ENCODE measurements at regions not wholly inside any gene's neighbourhood (a gene's known extent, or its start where the extent isn't known, plus 50 kb on each side); places are given as distances from the start of the nearest gene placed in this dataset.

DNA sequence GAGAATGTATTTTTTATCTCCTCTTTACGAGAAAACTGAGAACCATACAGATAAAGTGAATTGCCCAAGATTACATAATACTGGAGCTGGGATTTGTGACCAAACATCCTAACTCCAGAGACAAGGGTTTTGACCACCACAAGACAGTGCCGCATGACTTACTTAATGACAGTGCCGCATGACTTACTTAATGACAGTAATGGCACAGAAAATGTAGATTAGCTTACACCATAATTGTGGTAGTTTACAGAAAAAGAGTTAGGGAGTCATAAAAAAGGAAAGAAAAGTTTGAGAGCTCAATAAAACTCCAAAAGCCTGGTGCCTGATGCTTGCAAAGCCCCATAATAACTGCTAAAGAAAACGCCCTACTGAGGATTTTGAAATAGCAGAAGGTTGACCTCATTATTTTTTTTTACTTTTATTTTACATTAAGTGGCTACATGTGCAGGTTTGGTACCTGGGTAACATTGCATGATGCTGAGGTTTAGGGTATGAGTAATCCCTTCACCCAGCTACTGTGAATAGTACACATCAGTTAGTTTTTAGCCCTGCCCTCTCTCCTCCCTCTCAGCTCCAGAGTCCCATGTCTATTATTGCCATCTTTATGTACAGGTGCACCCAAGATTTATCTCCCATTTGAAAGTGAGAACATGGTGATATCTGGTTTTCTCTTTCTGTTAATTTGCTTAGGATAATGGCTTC lies 310.0 kb upstream of the UBE2E3 start:
- no peak for FAIRE-seq
- no peak for TF ChIP-seq POLR2A (IDR thresholded peaks at IDR 0.05; ENCODE audit: low read depth, low read length)
- no peak for TF ChIP-seq TAF1 (IDR thresholded peaks at IDR 0.05; ENCODE audit: borderline replicate concordance, low read depth, low read length)
- TF ChIP-seq POLR2AphosphoS5 (IDR thresholded peaks at IDR 0.05; ENCODE audit: low read depth, low read length), result no peak
- no peak for DNase-seq (ENCODE audit: insufficient read length)

DNA sequence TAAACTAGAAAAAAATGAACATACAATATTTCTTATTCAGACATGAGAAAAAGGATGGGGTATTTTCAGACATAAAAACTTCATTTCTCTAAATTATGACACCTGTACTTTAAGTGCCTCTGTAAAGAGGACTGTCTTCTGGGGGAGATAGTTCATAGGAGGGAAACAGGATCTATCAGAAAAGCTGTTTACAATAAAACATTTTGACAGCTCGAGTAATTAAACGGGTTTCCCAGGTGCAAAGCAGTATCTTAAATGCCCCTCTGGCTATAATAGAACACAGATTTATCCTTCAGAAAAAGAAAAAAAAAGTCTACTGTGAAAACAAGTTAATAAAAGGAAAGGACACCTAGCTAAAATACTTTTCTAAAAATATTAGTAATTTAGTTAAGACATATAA lies 311.4 kb upstream of the UBE2E3 start:
- FAIRE-seq, result no peak
- TF ChIP-seq POLR2A (IDR thresholded peaks at IDR 0.05; ENCODE audit: low read depth, low read length), result no peak
- TF ChIP-seq TAF1 (IDR thresholded peaks at IDR 0.05; ENCODE audit: borderline replicate concordance, low read depth, low read length), result no peak
- TF ChIP-seq POLR2AphosphoS5 (IDR thresholded peaks at IDR 0.05; ENCODE audit: low read depth, low read length), result no peak
- DNase-seq (ENCODE audit: insufficient read length), result no peak

DNA sequence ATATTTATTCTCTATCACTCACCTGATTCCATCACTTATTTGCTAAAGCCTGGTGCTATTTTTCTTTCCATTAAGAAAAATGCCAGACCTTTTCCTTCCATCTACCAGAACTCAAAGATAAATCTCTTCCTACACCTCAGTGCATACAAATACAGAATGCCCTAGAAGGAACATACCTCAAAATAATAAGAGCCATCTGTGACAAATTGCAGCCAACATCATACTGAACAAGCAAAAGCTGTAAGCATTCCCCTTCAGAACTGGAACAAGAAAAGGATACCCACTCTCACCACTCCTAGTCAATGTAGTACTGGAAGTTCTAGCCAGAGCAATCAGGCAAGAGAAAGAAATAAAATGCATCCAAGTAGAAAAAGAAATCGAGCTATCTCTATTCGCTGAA lies 315.9 kb upstream of the UBE2E3 start:
- FAIRE-seq, result no peak
- TF ChIP-seq POLR2AphosphoS5 (IDR thresholded peaks at IDR 0.05; ENCODE audit: low read depth, low read length) (no peak), TAF1 (IDR thresholded peaks at IDR 0.05; ENCODE audit: borderline replicate concordance, low read depth, low read length) (no peak), POLR2A (IDR thresholded peaks at IDR 0.05; ENCODE audit: low read depth, low read length) (no peak)
- DNase-seq (ENCODE audit: insufficient read length), result no peak

DNA sequence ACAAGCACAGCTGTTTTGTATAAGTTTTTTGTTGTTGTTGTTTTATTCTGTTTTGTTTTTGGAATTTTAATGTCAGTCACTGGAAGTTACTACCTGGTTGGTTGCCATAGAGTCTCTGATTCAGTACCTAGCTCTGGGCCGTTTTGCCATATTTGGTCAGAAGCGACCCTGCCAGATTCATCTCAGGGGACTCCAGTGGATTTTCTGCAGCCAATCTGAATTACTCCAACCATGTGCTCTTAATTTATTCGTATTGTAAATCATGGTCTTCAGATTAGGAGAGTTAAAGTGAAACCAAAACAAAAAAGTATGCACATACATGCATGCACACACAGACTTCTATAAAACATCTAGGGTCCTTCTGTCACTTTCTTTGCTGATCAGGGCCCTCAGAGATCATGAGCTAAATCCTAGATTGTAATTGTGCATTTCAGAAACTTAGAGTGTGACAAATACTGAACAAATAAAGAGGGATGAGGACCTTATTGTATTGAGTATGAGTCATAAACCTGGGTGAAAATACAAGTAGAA lies 317.4 kb upstream of the UBE2E3 start:
- no peak for FAIRE-seq
- DNase-seq (ENCODE audit: insufficient read length), result no peak
- no peak for TF ChIP-seq TAF1 (IDR thresholded peaks at IDR 0.05; ENCODE audit: borderline replicate concordance, low read depth, low read length)
- no peak for TF ChIP-seq POLR2AphosphoS5 (IDR thresholded peaks at IDR 0.05; ENCODE audit: low read depth, low read length)
- no peak for TF ChIP-seq POLR2A (IDR thresholded peaks at IDR 0.05; ENCODE audit: low read depth, low read length)

DNA sequence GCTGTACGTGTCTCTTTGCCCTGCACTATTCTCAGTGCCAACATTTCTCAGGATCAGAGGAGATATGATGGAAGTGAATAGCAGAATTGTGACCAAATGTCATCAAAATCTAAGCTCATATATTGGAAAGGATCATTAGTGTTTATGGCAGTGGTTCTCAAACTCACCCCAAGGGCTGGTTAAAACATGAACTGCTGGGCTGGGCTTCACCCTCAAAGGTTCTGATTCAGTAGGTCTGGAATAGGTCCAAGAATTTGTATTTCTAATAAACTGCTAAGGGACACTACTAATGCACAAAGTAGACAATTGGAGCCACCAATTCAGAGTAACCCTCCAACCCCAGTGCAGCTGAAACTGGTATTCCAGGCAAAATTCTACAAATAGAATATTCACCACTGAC lies 317.9 kb upstream of the UBE2E3 start:
- TF ChIP-seq POLR2A (IDR thresholded peaks at IDR 0.05; ENCODE audit: low read depth, low read length), result no peak
- TF ChIP-seq POLR2AphosphoS5 (IDR thresholded peaks at IDR 0.05; ENCODE audit: low read depth, low read length), result no peak
- no peak for TF ChIP-seq TAF1 (IDR thresholded peaks at IDR 0.05; ENCODE audit: borderline replicate concordance, low read depth, low read length)
- no peak for DNase-seq (ENCODE audit: insufficient read length)
- FAIRE-seq, result no peak

DNA sequence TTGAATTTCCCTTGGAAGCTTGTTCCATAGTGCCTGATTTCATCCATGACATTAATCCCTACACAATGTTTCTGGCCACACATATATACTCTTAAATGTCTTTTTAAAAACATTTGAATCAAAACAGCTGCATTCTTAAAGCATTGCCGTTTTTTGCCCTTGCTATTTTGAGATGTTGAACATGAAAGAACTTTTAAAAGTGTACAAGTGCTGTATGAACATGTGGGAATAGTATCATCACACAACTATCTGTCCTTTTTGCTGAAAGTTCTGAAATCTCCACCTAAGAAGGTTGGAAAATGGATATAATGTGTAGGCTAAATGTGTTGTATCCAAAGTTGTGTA lies 318.7 kb upstream of the UBE2E3 start:
- TF ChIP-seq TAF1 (IDR thresholded peaks at IDR 0.05; ENCODE audit: borderline replicate concordance, low read depth, low read length) (no peak), POLR2AphosphoS5 (IDR thresholded peaks at IDR 0.05; ENCODE audit: low read depth, low read length) (no peak), POLR2A (IDR thresholded peaks at IDR 0.05; ENCODE audit: low read depth, low read length) (no peak)
- FAIRE-seq, result no peak

DNA sequence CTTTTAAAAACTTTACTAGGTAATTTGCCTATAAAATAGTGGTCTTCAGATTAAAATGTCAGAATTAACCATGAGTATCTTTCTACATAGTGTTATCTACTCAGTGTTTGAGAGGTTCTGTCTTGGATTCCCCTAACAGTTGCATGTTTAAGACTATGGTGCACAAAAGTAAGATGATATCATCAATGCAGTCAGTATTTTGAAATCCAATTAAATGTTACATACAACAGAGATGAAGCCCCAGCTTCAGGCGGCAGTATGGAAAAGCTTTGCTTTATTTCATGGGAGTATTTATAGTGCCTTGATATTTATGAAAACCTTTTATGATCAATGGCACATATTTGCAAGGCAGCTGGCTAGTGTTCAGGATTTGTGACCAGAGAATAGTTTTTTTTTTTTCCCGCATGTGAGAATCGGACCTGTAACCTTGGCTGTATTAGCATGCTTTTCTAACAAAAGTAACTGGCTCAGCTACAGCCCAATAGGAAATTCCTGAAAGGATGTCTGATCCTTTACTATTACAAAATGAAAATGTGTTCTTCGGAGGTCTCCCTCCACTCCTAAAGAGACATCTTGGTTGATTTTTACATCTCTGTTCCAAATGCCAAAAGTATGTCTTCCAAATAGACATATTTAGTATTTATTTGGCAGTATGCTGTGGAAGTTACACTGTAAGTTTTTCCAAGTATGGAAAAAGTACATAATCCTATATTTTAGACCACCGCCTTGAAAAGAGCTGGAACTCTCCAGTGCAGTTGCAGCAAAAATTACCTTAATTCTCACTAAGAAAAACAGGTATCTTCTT lies 319.3 kb upstream of the UBE2E3 start:
- DNase-seq (ENCODE audit: insufficient read length) (no peak), FAIRE-seq (no peak)
- TF ChIP-seq POLR2AphosphoS5 (IDR thresholded peaks at IDR 0.05; ENCODE audit: low read depth, low read length) (no peak), POLR2A (IDR thresholded peaks at IDR 0.05; ENCODE audit: low read depth, low read length) (no peak)

More for the DNA sequence above, 318.7 kb upstream of the UBE2E3 start:
- DNase-seq (ENCODE audit: insufficient read length), result no peak

DNA sequence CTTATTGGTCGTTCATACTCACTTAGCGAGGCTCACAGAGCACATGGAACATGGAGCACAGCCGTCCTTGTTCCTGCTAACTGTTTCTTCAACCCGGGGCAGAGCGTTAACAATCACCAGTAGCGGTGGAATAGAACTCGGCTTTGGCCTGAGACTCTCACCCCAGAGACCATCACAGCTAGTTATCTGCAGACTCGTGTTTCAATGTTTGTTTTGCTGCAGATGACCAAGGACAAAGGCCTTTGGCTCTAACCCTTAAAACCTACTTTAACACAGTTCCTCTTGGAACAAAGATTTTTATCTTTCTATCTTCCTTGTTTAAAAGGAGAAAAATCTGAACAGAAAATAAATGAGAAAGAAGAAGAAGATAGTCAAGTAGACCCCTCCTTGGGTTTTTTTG lies 320.2 kb upstream of the UBE2E3 start:
- no peak for DNase-seq (ENCODE audit: insufficient read length)
- TF ChIP-seq POLR2A (IDR thresholded peaks at IDR 0.05; ENCODE audit: low read depth, low read length), result no peak
- no peak for FAIRE-seq

DNA sequence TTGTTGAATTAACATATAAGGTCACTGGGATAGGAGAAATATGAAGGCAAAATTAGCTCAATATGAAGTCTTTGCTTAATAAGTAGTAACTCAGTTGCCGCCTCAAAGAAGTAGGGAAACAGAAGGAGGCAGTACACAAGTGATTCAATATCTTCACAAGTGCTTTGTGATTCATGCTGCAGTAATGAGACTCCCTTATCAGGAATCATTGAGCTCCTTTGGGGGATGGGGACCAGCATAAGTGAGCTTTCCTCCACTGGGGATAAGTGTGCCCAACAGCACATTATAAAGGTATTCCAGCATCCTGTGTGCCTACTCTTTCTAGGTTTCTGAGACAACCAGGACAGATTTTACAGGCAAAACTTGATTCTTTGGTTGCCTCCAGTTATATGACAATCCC lies 323.4 kb upstream of the UBE2E3 start:
- FAIRE-seq (no peak), DNase-seq (ENCODE audit: insufficient read length) (no peak)
- TF ChIP-seq TAF1 (IDR thresholded peaks at IDR 0.05; ENCODE audit: borderline replicate concordance, low read depth, low read length) (no peak), POLR2A (IDR thresholded peaks at IDR 0.05; ENCODE audit: low read depth, low read length) (no peak), POLR2AphosphoS5 (IDR thresholded peaks at IDR 0.05; ENCODE audit: low read depth, low read length) (no peak)

DNA sequence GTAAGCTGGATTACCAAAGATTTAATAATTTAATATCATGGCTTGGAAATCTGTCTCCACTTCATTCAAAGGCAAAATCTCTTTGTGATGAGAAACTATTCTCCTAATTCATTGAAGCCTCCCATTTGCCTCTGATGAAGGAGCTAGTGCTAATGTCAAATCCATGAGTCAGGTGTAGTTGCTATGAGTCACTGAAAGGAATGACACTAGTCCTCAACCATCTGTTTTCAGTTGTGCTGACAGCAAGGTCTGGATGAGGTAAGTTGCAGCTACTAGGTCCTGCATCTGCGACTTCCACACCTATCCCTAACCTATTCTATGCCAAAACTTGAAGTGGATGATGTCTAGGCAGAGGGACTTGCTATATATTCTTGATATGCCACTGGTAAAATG lies 324.0 kb upstream of the UBE2E3 start:
- DNase-seq (ENCODE audit: insufficient read length), result no peak
- FAIRE-seq, result no peak

DNA sequence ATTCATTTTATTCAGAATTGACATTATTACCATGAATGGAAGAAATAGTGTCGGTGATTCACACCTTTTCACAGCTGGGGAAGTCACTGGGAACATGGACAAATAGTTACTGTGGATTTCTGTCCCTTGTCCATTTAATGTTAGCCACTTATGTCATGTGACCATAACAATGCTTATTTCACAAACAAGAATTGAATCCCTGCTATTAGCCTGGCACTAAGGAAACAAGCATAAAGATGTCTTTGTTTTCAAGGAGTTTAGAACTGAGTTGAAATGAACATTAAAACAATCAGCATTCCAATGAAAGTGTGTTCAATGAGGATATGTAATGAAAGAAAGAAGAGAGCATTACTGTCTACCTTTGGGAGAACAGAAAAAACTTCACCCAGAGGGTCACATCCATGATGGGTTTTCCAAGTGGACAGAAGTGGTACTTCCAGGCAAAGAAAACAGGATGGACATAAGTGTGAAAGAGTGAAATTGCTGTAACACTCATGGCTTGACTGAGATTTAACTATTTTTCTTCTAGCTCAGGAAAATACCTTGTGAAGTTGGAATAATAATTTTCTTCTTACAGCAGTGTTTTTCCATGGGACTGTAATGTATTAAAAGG lies 324.5 kb upstream of the UBE2E3 start:
- DNase-seq (ENCODE audit: insufficient read length) (no peak), FAIRE-seq (no peak)
- TF ChIP-seq POLR2AphosphoS5 (IDR thresholded peaks at IDR 0.05; ENCODE audit: low read depth, low read length) (no peak), TAF1 (IDR thresholded peaks at IDR 0.05; ENCODE audit: borderline replicate concordance, low read depth, low read length) (no peak), POLR2A (IDR thresholded peaks at IDR 0.05; ENCODE audit: low read depth, low read length) (no peak)

More for the DNA sequence above, 324.0 kb upstream of the UBE2E3 start:
- TF ChIP-seq POLR2AphosphoS5 (IDR thresholded peaks at IDR 0.05; ENCODE audit: low read depth, low read length) (no peak), TAF1 (IDR thresholded peaks at IDR 0.05; ENCODE audit: borderline replicate concordance, low read depth, low read length) (no peak), POLR2A (IDR thresholded peaks at IDR 0.05; ENCODE audit: low read depth, low read length) (no peak)

DNA sequence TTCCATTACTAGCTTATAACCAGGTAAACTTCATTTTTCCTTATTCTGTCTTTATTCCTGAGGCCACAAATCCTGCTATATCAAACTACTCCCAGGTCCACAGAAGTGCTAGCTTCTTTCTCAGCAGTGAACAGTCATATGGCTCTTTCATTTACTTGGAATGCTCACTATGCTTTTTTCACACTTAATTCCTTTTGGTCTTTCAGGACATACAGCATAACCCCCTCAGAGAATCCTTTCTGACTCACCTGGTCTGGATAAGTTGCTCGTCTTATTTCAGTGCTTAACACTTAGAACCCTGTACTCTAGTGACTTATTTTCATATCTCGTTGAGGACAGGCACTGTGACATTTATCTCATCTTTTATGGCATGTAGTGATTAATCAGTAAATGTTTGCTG lies 325.0 kb upstream of the UBE2E3 start:
- no peak for TF ChIP-seq TAF1 (IDR thresholded peaks at IDR 0.05; ENCODE audit: borderline replicate concordance, low read depth, low read length)
- DNase-seq (ENCODE audit: insufficient read length) (no peak), FAIRE-seq (no peak)
